Activated naive CD4-positive, alpha-beta T cell (primary cell): ENCODE measurements at regions not wholly inside any gene's neighbourhood (a gene's known extent, or its start where the extent isn't known, plus 50 kb on each side); places are given as distances from the start of the nearest gene placed in this dataset.

Source experiments
- DNase-seq, 4 experiments: peaks; one replicate each; lab custom pipeline; 2025; lab: John Stamatoyannopoulos, UW

DNA sequence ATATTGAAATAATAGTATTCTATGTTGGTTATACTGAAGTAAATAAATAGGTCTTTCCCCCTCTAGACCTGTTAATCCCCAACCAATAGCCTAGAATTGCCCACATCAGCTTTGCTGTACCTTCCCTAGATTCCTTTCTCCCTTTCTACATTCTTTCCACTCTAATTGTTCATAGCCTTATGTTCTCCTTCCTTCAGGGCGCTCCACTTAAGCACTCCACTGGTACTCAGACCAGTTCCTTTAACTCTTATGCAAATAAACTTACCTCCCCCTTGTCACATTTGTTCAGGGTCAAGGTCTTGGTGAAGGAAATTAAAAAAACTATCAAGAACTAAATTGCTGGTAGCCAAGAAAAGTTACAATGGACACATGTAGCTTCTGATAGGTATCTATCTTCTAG is 294.8 kb downstream of the UTP18 start:
- no peak for DNase-seq

DNA sequence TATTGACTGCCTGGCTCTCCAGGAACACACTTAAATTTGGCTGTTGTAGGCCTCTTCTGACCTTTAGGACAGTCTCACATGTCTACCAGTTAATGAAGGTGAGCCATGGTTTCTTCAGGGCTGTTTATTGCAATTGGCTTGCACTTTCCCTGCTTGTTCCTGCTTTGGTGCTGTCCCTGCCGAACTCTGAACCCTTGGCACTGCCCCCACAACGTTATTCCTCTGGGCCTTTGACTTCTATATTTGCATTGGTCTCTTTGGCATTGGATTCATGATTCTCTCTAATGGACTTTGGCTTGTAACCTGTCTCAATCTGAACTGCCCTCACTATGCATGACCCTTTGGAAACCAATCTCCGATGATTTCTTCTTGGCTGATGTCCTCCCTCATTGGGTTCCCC is 299.4 kb downstream of the UTP18 start:
- no peak for DNase-seq

DNA sequence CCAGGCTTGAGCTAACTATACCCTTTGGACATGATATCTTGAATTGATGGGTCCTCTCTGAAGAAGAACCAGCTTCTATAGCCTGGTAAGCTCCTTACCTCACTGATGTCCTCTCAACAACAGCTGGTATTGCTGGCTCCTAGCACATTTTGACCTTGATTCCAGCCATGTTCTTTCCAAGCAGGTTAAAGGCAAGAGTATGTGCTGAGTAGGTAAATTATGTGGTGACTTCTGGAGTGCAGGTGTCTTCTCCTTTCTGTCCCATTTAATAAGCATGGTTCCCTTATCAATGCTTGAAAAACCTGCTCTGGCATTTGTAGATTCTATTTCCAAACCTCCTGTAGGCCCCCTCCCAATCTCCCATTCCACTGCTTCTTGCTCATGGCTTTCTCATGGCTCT is 300.1 kb downstream of the UTP18 start:
- DNase-seq: no peak

DNA sequence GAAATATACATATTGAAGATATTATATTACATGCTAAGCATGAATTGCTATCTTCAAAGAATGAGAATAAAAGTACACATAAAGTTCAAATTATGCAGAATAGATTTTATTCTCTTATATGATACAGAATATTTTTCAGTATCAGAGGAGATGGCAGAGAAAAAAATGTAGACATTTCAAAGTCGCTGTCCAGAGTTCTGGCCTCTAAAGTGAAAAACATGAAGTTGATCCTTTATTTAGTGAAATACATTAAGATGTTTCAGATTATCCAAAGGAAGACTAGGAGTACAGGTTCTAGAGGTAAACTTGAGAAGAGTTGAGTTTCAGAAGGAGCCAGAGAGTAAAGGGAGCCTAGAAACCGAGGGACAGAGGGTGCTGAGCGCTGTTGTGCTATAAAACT is 303.6 kb downstream of the UTP18 start:
- no peak for DNase-seq

DNA sequence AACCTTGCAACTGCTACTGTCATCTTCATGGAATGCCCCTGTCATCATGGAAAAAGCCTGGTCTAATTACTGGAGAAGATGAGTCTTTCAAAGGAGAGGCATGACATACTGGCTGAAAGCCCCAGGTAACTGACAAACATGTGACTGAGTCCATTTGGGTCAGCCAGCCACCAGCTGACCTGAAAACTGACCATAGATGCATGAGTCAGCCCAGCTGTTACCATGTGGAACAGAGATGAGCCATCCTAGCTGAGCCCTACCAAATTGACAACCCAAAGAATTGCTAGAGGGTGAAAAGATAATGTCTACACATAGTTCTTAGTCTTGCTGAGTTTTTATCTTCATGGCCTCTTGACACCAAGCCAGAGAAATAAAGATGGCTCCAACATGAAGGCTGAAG is 311.8 kb downstream of the UTP18 start:
- DNase-seq: no peak
